H54 (cell line): ENCODE measurements at regions not wholly inside any gene's neighbourhood (a gene's known extent, or its start where the extent isn't known, plus 50 kb on each side); places are given as distances from the start of the nearest gene placed in this dataset.

Experiments used
- DNase-seq: peaks from one replicate; pipeline ENCODE4 v3.0.0; 2011; ENCODE audit warnings: low spot score, mixed read lengths; ENCODE audit not compliant: insufficient read length
- FAIRE-seq: peaks from 3 replicates; lab custom pipeline; 2011; peaks lifted over from hg19 to GRCh38; lab: Jason Lieb, UNC
- POLR2A ChIP-seq: IDR thresholded peaks from 2 replicates; pipeline ENCODE4 v1.6.1; 2011; ENCODE audit warnings: low read depth, mild to moderate bottlenecking, low read length

DNA sequence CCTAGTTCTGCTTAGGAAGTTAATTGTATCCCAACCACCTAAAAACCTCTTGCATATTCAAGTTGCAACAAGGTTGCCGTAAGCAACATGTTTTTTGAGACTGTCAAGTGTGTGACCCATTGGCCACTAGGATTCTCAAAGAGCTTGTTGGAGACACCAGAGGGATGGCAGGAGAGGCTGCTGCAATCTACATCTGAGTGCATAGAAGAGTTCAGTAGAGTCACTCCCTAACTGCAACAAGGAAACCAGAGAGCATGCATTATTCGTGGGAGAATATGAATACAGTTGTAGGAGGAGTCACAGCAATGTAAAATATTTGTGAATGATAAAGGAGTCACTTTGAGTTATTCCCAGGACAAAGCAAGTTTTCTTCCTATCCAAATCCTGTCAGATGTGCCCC, 538.6 kb downstream of the TNS3 start:
- no peak for TF ChIP-seq POLR2A
- FAIRE-seq (no peak), DNase-seq (no peak)

DNA sequence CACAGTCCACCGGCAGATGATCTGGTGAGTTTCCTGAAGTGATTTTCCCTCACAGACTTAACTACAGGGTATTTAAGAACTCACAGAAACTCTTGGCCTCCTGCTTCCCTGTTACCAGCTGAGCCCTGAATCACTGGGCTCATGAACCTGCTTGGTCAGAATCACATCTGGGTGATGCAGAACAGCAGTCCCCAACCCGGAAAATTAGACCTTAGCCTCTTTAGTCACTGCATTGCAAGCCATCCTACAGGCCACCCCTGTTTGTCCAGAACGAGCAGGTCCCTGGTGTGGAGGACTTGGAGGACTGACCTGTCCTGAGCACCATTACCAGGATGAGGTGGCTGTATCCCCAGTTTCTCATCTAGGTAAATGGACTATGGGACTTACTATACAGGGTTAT, 539.2 kb downstream of the TNS3 start:
- no peak for FAIRE-seq
- no peak for DNase-seq
- TF ChIP-seq POLR2A = no peak

DNA sequence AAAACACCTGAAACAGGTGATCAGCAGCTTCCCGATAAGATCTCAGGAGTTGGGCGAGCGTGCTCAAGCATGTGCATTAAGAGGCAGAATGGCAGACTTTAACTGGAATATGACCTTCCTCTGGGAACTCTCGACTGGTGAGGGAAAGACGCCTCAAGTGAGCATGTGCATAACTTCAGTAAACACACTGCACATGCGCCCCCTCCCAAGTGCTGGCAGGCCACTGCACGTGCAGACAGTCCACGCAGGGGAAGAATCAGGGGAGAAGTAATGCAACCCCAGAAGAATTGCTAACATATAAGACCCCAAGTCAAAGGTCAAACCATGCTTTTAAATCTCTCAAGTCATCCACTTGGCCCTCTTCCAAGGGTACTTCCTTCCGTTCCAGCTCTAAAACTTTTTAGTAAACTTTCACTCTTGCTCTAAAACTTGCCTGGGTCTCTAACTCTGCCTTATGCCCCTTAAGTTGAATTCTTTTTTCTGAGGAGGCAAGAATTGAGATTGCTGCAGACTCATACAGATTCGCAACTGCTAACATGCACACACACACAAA, 541.0 kb downstream of the TNS3 start:
- no peak for DNase-seq
- no peak for FAIRE-seq
- TF ChIP-seq POLR2A = no peak

DNA sequence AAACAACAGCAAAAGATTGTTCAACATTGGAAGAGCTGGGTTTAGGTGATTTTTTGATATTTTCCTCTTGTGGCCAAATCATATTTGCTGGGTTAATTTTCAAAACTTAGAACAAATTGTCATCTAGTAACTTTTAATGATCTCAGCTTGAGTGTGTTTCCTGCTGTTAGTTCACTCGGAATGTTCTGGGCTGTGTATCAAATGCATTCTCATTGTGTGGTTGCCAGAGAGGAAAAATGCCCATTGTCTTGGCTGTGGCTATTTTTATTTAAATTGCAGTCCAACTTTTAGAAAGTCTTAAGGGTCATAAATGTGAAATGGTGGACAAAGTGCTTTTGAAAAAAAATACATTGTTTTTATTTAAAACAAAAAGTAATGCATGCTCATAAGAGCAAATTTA, 542.0 kb downstream of the TNS3 start:
- TF ChIP-seq POLR2A = no peak
- no peak for FAIRE-seq

DNA sequence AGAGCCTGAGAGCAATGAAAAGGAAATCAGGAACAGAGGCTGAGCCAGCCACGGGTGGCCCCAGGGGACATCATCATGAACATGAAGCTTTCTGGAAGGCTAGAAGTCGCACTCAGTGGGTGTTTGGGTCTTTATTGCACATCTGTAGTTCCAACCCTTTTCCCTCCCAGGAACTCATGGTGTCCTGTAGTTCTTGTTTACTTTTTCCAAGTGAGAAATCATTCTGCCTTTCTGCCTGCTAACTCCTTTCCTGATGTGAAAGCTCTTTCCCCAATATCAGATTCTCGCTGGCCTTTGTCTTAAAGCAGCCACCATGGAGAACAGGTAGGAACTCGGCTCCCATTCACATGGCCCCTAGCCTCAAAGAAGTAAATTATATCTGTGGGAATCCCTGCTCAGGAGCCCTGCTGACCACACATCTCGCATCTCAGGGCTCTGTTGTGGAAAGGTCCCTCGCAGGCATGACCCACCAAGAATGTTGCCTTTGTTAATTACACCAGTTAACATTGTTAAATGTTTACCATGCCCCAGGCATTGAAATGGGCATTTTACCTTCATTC, 542.7 kb downstream of the TNS3 start:
- no peak for DNase-seq
- FAIRE-seq = no peak
- TF ChIP-seq POLR2A = no peak

More for the DNA sequence above, 542.0 kb downstream of the TNS3 start:
- DNase-seq = no peak

DNA sequence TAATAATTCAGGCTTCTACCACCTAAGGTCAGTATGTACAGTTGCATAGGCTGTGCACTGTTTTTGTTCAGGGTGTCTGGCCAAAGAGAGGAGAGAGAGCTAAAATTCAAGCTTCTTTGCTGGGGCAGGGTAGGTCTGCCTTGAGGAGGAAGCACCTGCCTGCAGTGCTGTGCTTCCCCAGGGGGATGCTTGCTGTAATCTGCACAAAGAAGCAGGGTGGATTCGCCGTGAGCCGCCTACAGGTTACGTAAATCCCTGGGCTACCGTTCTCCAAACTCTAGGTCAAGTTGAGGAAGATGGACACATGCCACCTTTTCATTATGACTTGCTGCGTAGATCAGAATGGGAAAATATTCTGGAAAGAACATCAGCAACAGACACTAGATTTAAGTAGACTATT, 543.3 kb downstream of the TNS3 start:
- DNase-seq (no peak), FAIRE-seq (no peak)
- TF ChIP-seq POLR2A = no peak

DNA sequence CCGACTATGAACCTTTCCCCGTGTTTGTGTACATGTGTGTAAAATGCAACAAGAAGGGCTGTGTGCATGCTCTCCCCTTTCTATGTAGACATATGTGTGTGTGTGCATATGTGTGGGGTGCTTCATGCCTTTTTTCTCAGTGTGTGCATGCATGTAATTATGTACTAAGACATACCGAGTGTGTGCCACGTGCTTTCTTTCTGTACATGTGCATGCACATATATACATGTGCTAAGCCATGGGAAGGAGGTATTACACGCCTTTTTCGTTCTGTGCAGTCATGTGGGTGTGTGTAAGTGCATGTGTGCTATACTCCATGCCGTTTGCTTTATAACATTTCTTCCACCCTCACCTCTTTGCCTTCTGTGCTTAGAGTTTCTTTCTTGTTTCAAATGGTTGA, 544.3 kb downstream of the TNS3 start:
- TF ChIP-seq POLR2A = no peak
- FAIRE-seq (no peak), DNase-seq (no peak)

DNA sequence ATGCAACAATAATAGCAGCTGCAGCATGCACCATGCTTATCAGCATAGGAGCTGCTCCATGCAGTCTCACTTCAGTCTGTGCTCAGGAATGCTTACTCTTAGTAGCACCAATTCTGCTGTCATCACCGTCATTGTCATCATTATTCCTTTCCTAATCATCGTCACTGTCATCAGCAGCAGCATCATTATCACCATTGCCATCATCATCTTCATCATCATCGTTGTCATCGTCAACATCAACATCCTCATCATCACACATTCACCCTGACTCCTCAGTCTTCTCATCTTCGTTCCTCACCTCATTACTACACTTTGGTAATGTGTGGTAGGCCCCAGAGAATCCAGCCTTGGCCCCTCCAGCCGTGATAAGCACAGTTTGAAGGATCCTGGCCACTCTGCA, 545.0 kb downstream of the TNS3 start:
- TF ChIP-seq POLR2A = no peak
- DNase-seq = no peak
- no peak for FAIRE-seq

DNA sequence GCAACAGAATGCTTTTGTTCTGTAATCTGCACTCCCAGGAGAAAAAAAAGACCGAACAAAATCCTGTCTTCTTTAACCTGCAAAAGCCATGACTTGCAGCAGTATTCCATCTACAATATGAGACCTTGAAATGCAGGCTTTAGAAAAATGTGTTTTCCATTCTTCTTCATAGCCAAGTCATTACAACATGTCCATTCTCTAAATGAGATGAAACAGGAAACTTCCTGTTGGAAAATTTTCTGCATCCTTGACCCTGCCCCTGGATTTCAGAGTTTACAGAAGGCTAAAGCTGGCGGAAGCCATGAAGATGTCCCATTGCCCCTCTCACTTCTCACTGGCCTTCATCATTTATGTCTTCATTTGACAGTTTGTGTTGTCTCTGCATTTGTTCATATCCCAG, 546.4 kb downstream of the TNS3 start:
- no peak for TF ChIP-seq POLR2A
- DNase-seq (no peak), FAIRE-seq (no peak)

DNA sequence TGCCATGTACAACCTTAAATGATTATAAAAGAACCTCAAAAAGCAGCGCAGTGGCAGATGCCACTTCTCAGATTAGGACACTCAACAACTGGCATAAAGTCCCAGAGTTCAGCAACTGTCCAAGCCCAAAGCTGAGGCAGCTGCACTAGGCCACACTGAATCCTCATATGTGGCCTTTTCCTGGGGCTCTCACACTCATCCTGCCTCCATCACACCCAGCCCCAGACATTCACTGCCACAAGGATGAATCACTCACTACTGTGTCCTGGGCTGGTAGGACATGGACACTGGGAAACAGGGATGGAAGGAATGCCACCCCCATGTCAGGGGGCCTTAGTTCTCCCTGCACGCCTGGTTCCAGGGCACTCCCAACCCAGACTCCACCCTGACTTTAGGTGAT, 547.7 kb downstream of the TNS3 start:
- no peak for FAIRE-seq
- TF ChIP-seq POLR2A = no peak

DNA sequence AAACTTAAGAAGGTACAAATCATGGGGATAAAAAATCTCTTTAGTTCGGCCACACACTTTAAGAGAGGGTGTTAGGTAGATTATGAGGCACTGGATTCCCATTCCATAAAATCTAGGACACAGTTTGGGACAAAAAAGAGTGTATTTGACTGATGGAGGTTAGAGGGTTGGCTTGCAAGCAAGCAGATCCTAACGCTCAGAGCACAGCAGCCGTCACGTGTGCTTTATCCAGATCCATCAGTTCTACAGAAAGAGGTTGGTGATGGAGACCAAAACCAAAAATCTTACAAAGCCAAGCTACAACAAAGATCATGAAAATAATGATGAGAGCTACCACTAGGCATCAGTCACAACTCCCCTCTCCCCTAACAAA, 549.4 kb downstream of the TNS3 start:
- TF ChIP-seq POLR2A = no peak
- no peak for FAIRE-seq
- DNase-seq = no peak

More for the DNA sequence above, 547.7 kb downstream of the TNS3 start:
- peak; percentile 11 for DNase-seq

DNA sequence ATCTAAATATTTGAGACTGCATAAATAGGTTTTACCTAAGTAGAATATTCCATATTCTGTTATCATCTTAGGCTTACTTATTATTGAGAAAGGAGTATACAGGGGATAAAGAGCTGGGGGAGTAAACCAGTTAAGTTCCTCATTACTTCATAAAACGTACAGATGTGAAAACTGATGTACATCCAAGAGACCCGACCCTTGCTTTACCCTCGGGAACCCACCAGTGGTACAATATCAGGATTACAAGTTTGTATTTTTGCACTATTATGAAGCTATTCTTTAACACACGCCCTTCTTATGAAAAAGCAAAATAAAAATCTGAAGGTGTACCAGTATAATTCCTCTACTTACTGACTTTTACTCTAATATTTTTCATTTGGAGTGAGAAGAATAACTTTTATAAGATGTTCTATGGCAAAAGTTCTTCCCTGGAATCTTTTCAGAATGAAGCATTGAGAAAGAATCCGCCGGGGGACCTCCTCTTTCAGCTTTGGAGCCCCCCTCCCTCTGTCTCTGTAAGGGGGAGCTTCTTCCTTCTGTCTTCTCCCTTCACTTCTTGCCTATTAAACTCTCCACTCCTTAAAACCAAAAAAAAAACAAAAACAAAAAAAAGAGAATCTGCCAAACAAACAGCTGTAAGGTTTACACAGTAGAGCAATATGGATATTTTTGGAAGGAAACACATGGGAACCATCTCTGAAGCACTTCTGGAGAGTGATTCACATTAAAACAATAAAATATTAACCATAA, 550.0 kb downstream of the TNS3 start:
- no peak for TF ChIP-seq POLR2A
- FAIRE-seq = no peak
- DNase-seq = no peak

DNA sequence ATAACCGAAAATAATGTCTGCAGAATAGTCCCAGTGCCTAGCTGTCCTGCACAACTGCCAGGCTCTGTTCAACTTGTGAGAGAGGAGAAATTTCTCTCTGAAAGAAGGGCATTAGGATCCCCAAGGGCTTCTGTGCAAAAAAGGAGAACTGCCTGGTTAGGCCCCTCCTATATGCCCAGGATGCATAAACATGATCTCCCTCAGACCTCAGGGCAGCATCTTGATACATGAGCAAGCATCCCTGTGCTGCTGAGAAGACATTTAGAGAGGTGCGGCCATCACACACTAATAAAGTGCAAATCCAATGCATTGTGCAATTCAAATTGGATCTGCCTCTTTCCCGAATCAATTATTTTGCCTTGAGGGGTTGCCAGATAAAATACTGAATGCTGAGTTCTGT, 553.6 kb downstream of the TNS3 start:
- no peak for FAIRE-seq

DNA sequence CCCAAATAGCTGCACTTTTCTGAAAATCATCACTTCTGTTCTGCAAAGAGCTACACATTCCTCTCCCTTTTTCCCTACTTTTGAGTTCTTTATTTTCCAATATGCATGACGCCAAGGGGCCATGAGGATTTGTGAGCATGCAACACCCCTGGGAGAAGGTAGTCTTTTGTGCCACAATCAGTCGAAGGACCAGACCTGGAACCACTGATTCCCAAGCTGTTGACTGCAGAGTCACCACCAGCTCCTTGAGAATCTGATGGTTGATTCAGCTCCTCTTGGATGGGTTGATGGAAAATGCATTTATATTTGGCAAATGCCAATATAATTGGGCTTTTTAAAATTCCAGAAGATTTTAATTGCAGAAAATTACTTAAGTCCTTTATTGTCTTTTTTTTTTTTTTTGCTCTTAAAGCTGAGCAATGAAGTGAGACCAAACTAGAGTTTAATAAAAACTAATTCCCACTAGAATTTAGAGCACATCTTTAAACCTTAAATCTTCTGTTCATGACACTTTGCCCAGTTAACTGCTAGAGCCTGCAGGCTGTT, 554.1 kb downstream of the TNS3 start:
- no peak for FAIRE-seq
- DNase-seq = no peak
- no peak for TF ChIP-seq POLR2A

More for the DNA sequence above, 553.6 kb downstream of the TNS3 start:
- no peak for DNase-seq
- TF ChIP-seq POLR2A = no peak
